ENCODE measurements at regions not wholly inside any gene's neighbourhood (a gene's known extent, or its start where the extent isn't known, plus 50 kb on each side); places are given as distances from the start of the nearest gene placed in this dataset.

- DNase-seq (ENCODE audit: low read depth) = no peak
- no peak overlapping the region for H3K4me3 ChIP-seq (ENCODE audit: low read length)
- TF ChIP-seq CTCF (conservative IDR thresholded peaks at IDR 0.05; ENCODE audit: low read length) = no peak
These were observed 84.2 kb upstream of the DPH5 start for GRCh38 chr1:101109791-101110190.

- no peak for DNase-seq (ENCODE audit: low read depth)
- TF ChIP-seq CTCF (conservative IDR thresholded peaks at IDR 0.05; ENCODE audit: low read length) = no peak
- no peak overlapping the region for H3K4me3 ChIP-seq (ENCODE audit: low read length)
These were observed 82.5 kb upstream of the DPH5 start for GRCh38 chr1:101108111-101108500.

- no peak overlapping the region for H3K4me3 ChIP-seq (ENCODE audit: low read length)
- no peak for TF ChIP-seq CTCF (conservative IDR thresholded peaks at IDR 0.05; ENCODE audit: low read length)
- no peak for DNase-seq (ENCODE audit: low read depth)
These were observed 82.0 kb upstream of the DPH5 start for GRCh38 chr1:101107496-101108110.

- no peak for TF ChIP-seq CTCF (conservative IDR thresholded peaks at IDR 0.05; ENCODE audit: low read length)
These were observed 80.3 kb upstream of the DPH5 start for GRCh38 chr1:101105877-101106276.

GRCh38 chr1:101102426-101103156, 77.0 kb upstream of the DPH5 start:
- TF ChIP-seq CTCF (conservative IDR thresholded peaks at IDR 0.05; ENCODE audit: low read length) = no peak
- H3K4me3 ChIP-seq (ENCODE audit: low read length) = no peak overlapping the region
- no peak for DNase-seq (ENCODE audit: low read depth)

More at GRCh38 chr1:101105877-101106276, 80.3 kb upstream of the DPH5 start:
- DNase-seq (ENCODE audit: low read depth) = peak; percentile 85
- H3K4me3 ChIP-seq (ENCODE audit: low read length) = no peak overlapping the region

GRCh38 chr1:101101360-101101759, 75.8 kb upstream of the DPH5 start:
- no peak overlapping the region for H3K4me3 ChIP-seq (ENCODE audit: low read length)
- TF ChIP-seq CTCF (conservative IDR thresholded peaks at IDR 0.05; ENCODE audit: low read length) = no peak
- DNase-seq (ENCODE audit: low read depth) = peak; percentile 17

- DNase-seq (ENCODE audit: low read depth) = no peak
- TF ChIP-seq CTCF (conservative IDR thresholded peaks at IDR 0.05; ENCODE audit: low read length) = no peak
- H3K4me3 ChIP-seq (ENCODE audit: low read length) = no peak overlapping the region
These were observed 75.1 kb upstream of the DPH5 start for GRCh38 chr1:101100674-101101073.

Data from AG10803 (cell line).